HG03565 (cell line): ENCODE measurements at regions not wholly inside any gene's neighbourhood (a gene's known extent, or its start where the extent isn't known, plus 50 kb on each side); places are given as distances from the start of the nearest gene placed in this dataset.

Experiments used
- ATAC-seq: cut with Tn5 transposase; IDR thresholded peaks from one replicate; pipeline ENCODE4 v1.9.1; 2021; ENCODE audit warnings: mild to moderate bottlenecking, moderate library complexity; ENCODE audit not compliant: unreplicated experiment

DNA sequence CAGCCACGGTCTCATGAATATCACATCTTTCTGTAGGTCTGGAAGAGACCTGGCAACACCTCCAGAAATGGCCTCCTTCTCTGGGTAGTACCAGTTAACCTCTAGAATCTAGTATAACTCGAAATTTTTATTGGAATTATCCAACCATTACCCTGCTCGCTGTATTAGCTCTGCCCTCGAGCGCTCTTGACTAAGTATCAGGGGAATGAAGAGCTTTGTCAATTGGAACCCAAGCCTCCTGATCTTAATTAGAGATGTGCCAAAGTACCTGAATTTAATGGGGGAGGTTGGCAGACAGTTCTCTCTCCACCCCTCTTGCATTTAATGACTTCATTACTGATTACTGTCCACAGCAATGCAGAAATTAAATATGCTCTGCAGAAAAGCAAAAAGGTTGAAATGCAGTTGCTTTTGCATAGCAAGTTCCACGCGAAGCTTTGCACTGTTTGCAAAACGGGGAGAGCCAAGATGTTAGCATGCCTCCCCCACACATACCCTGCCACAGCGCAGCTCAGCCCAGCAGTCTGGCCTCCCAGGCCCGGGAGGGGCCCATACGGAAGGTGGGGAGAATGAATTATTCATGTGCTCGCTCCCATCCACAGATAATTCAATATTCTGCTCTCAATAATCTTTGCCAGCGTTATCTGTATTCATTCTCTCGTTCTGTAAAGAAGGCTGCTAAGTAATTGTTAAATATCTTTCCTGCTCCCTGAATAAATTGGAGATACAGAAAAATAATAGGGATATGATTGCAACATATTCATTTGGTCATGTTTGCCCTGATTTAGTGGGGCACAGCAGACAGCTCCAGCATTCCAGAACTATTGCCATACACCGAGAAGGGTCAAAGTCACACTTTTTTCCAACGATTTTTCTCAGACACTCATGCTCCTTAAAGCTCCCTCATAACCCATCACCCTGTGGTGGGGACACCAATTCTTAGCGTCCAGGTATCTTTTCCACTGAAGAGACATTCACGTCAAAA lies 305.8 kb downstream of the CDH26 start:
- no peak for ATAC-seq

DNA sequence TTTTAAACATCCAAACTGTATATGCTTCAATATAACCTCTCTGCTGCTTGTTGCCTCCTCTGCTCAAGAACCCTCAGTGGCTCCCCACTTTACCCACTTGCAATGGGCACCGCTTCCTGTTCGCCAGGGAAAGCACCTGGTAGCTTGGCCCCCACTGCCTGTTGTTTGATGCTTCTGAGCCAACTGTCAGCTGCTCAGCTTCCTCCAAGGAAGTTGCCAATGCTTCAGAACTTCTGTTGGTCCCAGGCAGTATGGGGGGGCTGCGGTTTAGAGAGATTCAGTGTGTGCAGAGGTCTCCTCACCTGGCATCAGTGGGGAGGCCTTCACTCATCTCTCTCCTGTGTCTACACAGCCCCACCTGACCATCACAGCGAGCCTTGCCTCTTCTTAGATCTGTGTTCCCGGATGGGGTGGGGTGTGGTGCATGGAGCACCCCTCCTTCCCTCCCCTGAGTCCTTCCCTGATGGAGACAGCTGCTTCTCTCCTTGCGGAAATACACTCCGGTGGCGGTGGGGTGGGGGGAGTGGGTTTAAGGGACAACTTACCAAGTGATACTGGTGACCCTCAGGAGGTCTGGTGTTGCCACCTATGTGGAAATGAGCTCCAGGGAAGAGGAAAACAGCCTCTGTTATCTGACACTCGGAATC lies 308.1 kb downstream of the CDH26 start:
- ATAC-seq: no peak

DNA sequence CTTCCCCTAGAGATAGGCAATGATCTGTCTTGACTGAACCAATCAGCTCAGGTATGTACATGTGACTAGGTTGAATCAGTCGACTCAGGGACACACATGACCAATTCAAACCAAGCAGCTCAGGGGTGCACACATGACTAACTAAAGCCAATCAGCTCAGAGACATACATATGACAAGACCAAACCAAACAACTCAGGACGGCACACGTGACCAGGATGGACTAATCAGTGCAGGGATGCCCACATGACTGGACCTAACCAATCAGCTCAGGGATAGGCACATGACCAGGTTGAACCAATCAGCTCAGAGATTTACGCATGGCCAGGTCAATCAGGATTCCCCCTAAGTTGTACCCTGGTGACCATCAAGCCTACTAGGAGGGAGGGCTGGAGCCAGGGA lies 310.3 kb downstream of the CDH26 start:
- no peak for ATAC-seq

DNA sequence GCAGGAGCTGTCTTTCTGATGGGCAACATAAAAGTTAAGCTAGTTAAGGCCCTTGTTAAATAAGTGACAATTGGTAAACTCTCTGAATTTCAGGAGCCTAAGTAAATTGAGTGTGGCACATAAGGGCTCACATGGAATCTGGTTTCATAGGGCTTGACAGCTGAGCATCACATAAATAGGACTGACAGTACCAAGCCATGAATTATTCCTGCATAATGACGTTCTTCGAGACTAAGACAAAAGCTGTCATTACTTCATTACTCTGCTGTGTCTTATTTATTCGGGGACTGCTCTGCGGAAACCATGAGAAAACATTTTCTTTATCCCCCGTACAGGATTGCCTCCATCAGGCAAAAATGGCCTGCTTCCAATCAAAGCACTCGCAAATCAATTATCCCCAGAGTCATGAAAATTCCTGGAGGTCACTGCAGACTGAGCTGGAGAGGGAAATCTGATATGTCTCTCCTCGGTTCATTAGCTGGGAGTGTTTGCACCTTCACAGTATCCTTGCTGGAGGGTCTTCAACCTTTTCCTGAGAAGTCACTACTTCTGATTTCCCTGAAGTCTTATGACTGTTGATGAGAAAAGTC lies 311.4 kb downstream of the CDH26 start:
- ATAC-seq: no peak

DNA sequence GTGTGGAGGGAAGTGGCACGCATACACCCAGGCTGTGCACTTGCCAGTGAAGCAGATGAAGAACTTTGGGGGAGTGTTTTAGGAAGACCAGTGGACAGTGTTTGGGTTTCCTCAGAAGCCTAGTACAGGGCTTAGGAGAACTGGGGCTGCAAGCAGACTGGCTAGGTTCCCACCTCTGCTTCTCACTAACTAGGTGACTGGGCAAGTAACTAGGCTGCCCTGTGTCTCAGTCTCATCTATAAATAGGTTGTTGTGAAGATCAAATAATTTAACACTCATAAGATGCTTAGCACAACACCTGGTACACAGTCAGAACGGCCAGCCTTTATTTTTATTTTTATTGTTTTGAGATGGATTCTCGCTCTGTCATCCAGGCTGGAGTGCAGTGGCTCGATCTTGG lies 312.1 kb downstream of the CDH26 start:
- no peak for ATAC-seq

DNA sequence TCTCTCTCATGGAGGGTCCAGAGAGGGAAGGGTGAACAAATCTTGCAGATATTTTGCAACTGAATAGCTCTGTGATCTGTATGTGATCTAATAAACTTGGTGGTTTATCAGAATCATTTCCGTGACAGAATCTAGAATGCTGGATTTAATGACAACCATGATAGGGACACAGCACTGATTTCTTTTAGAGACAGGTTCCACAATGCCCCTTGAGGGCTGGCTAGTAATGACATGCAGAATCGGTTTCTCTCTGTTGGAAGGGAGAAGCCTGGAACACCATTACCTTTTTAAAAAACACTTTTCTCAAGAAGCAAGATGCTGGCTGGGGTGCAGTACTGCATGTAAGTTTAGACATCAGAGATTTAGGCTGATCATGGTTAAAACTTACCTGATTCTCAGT lies 313.4 kb downstream of the CDH26 start:
- no peak for ATAC-seq

DNA sequence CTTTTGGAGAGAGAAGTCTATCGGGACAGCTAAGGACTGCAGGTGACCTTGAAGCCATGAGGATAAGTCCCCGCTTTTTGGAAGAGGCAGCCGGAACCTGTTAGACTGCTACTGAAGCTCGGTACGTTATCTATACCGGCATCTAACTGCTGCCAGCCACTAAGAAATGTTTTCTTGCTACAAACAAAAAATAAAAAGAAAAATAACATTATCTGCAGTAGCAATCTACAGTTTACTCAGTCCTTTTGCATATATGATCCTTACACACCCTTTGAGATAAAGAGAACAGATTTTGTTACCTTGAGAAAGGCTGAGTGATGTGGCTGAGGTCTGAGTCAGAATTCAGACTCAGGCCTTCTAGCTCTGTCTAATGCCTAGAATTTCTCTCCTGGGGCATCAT lies 314.6 kb downstream of the CDH26 start:
- ATAC-seq: no peak

DNA sequence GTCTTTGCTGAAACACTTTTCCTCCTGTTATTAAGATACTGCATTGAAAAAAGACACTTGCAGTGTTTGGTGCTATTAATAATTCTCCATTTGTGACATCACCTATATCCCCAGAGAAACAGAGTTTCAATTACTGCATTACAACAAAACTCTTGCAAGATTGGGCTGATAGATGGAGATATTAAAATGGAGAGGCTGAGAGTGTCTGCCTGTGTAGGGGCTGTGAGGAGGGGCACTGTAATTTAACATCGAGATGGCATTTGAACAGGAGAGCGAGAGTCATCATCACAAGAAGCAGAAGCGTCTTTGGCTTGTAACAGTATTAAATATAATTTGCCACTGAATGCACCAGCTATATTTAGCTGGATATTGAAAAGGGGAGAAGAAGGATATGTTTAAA lies 316.5 kb downstream of the CDH26 start:
- no peak for ATAC-seq

DNA sequence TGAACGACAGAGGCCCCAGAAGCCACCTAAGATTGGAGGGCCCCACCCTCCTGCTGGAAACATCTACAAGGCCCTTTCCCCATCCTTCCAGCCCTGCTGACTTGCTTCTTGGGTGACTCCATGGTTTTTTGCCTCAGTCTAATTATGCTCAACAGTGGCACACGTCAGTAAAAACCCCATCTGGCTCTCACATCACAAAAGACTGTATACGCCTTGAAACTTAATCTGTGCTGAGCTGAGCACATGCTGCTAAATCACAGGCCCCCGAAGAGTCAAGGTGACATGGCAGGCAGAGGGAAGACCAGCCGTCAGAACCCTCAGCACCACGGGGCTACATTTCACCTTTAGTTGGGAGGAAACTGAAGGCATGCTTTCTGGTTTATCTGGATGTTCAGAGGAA lies 323.1 kb downstream of the CDH26 start:
- ATAC-seq: no peak

DNA sequence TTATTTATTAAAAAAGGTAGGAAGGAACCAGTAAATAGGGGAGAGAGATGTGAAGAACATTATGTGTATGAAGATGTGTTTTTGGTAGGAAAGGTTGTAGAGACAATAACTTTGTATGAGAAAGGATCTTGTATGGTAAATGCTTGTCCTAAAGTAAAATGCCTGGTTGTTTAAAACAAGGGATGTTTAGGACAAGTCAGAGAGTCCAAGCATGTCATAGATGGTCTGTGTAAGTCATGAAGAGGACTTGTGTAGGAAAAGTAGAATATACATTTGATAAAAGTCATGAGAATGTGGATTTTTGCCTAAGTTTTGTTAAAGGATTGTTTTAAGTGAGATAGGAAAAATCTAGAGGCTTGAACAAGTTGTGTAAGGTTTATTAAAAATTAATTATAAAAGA lies 325.1 kb downstream of the CDH26 start:
- no peak for ATAC-seq

DNA sequence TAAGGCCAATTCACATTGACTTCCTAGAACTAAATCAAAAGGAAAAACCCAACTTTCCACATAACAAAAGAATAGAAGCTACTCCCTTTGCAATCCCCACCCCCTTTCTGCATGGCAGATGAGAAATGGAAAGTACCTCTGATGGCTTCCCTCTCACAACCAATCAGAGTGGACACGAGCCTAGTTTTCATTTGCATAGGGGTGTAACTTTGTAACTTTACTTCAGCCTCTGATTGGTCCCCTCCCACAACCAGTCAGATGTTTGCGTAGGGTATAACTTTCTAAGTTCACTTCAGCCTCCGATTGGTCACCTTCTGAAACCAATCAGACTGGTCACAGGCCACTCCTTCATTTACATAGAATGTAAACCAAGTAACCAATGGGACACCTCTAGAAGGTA lies 328.5 kb downstream of the CDH26 start:
- ATAC-seq: no peak

DNA sequence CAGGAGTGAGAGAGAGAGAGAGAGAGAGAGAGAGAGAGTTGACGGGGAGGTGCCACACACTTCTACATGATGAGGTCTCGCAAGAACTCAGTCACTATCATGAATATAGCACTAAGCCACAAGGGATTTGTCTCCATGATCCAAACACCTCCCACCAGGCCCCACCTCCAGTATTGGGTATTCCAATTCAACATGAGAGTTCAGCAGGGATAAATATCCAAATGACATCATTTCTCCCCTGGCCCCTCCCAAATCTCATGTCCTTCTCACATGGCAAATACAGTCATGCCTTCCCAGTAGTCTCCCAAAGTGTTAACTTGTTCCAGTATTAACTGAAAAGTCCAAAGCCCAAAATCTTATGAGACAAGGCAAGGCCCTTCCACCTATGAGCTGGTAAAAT lies 330.7 kb downstream of the CDH26 start:
- ATAC-seq: no peak

DNA sequence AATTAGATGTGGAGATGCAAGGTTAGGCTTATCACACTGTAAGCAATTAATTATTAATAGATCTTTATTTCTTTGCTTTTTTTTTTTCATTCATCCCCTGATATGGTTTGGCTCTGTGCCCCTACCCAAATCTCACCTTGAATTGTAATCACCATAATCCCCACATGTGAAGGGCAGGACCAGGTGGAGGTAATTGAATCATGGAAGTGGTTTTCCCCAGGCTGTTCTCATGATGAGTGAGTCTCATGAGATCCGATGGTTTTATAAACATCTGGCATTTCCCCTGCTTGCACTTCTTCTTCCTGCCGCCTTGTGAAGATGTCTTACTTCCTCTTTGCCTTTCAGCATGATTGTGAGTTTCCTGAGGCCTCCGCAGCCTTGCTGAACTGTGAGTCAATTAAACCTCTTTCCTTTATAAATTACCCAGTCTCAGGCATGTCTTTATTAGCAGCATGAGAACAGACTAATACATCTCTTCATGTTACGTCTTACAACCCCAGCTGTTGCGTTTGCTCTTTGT lies 333.8 kb downstream of the CDH26 start:
- no peak for ATAC-seq

DNA sequence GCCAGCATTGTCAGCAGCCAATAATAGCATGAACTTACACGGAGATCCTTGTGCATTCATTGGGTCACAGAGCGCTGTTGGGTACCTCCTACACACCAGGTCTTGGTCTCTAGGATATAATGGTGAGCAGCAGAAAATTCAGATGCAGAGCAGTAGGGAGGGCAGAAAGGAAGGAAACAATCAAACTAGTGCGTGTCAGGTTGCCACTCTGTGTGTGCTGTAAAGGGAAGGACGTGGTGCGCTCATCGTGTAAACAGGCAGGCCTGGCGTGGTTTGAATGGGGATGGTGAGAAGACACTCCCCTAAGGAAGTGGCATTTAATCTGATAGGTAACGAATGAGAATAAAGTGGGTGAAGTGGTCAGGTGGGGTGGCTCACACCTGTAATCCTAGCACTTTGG lies 336.4 kb downstream of the CDH26 start:
- ATAC-seq: no peak

DNA sequence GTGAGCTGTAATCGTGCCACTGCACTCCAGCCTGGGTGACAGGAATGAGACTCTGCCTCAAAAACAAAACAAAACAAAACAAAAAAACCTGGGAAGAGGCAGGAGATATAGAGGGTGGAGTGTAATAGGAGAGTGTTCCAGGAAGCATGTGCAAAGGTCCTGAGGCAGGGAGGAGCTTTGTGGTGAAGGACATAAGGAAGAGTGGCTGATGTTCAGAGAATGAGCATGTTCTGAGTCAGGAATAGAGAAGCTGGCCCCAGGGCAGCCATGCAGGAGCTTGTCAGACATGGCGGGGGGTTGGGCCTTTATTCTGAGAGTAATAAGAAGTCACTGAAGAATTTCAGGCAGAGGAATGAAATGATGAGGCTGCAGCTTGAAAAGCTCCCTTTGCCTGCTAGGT lies 337.0 kb downstream of the CDH26 start:
- ATAC-seq: no peak

DNA sequence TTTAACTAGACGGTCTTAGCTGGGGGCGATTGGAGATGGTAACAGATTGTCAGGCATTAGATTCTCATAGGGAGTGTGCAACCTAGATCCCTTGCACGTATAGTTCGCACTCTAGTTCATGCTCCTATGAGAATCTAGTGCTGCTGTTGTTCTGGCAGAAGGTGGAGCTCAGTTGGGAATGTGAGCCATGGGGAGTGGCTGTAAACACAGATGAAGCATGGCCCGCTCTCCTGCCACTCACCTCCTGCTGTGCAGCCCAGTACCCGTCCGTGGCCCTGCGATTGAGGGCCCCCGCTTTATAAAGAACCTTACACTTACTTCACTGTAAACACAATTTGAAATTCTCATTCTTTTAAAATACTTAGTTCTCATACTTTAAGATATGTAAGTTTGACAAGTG lies 339.4 kb downstream of the CDH26 start:
- ATAC-seq: no peak

DNA sequence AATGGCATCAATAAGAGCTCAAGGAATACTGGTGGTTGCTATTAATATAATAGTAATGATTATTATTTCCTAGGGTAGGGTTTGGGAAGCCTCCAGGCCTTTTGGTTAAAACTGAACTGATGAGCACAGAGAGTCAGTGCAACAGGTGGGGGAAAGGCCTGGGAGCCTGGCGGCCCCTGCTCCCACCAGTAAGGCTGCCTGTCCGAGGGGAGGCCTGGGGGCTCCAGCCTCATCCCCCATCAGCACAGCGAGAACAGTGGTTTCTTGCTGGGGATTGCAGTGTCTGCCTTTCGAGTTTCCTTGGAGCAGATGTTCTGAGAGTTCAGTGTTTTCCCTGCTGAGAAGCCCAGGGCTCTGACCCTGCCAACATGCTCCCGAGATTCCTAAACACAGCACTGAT lies 340.4 kb downstream of the CDH26 start:
- ATAC-seq: no peak

DNA sequence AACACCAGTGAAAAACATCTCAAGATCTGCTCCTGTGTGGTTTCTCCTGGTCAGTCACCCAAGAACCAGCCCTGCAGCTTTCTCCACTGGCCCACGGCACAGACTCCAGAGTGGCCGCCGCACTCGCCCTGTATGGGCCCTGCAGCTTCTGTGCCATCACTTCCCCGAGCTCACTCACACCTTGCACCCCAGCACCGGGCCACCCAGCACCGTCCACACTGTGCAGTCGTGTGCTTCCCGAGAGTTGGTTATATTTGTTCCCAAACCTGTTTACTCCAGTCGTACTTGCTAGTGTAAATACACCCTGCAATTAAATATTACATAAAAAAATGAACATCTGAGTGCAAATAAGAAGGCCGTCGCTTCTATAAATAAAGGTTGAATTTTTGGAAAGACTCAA lies 341.7 kb downstream of the CDH26 start:
- ATAC-seq: no peak

DNA sequence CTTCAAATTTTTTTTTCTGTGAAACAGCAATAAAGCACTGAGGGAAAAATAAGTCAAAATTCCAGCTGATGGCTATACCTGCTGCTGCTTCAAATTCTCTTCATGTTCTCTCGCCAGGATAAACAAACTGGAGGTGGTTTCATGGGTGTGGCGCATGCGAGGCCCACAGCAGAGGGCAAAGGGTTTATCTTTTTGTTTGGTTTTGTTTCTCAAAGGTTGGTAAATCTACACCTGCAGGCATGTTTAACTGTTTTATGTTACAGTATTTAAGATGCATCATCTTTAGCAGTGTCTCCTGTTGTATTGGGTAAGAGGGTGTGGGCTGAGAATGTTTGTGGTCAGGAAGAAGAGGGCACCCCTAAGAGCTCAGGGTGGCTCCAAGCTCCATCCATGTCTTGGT lies 342.2 kb downstream of the CDH26 start:
- no peak for ATAC-seq

DNA sequence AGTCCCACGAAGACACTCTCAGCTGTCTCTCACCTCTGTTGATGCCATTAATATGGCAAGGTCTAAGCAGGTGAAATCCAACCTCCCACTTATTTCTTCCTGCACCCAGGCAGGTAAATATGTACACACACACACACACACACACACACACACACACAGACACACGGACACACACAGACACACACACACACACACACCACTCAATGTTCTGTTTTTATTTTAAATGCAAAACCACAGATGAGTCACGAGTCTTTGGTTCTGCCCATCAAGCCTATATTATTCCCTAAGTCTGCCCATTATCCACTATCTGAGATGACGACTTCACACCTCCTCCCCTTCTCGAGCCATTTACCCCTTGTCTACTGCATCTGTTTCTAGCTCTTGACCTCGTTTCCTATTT lies 344.7 kb downstream of the CDH26 start:
- no peak for ATAC-seq

DNA sequence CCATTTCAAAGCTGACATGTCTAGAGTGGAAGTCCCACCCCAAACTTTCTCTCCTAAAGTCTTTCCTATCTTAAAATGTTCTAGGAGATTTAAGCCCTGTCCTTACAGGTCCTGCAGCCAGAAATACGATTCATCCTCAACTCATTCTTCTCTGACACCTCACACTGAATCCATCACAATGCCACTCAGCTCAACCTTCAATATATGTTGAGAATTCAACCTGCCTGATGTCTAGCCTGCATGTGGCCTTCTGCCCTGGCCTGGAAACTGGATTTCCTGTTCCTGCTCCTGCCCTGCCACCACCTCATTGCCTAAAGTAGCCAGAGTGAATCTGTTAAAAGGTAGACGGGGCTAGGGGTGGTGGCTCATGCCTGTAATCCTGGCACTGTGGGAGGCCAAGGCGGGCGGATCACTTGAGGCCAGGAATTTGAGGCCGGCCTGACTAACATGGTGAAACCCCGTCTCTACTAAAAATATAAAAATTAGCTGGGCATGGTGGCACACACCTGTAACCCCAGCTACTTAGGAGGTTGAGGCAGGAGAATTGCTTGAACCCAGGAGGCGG lies 345.9 kb downstream of the CDH26 start:
- ATAC-seq: no peak
